GM19468 (cell line): ENCODE measurements at regions not wholly inside any gene's neighbourhood (a gene's known extent, or its start where the extent isn't known, plus 50 kb on each side); places are given as distances from the start of the nearest gene placed in this dataset.
"Not testable (repeated sequence)": the region's sequence is repeated elsewhere in the genome, so short reads cannot be mapped to it uniquely, and the experiment has no call there.

Experiments
- ATAC-seq: cut with Tn5 transposase; IDR thresholded peaks from one replicate; pipeline ENCODE4 v1.9.1; 2021; ENCODE audit warnings: mild to moderate bottlenecking, moderate library complexity, moderate number of reproducible peaks; ENCODE audit not compliant: unreplicated experiment; ENCODE audit errors: extremely low read depth

- ATAC-seq, result no peak
Measured at GRCh38 chr4:127394516-127394915, 238.2 kb upstream of the INTU start.

- ATAC-seq, result no peak
Measured at GRCh38 chr4:127400276-127400675, 232.5 kb upstream of the INTU start.

GRCh38 chr4:127400731-127401346 is 231.9 kb upstream of the INTU start:
- ATAC-seq, result peak; percentile 82

- no peak for ATAC-seq
Measured at GRCh38 chr4:127403471-127404084, 229.2 kb upstream of the INTU start.

- no peak for ATAC-seq
Measured at GRCh38 chr4:127406187-127406586, 226.6 kb upstream of the INTU start.

- not testable (repeated sequence) for ATAC-seq
Measured at GRCh38 chr4:127407572-127407971, 225.2 kb upstream of the INTU start.

GRCh38 chr4:127410201-127410600 is 222.6 kb upstream of the INTU start:
- ATAC-seq, result no peak

- ATAC-seq, result no peak
Measured at GRCh38 chr4:127410644-127411043, 222.1 kb upstream of the INTU start.

GRCh38 chr4:127414951-127415606 is 217.7 kb upstream of the INTU start:
- no peak for ATAC-seq

GRCh38 chr4:127416115-127416514 is 216.6 kb upstream of the INTU start:
- ATAC-seq, result no peak

- ATAC-seq, result no peak
Measured at GRCh38 chr4:127417885-127418535, 214.7 kb upstream of the INTU start.

- ATAC-seq, result no peak
Measured at GRCh38 chr4:127419431-127419830, 213.3 kb upstream of the INTU start.

GRCh38 chr4:127421437-127421836 is 211.3 kb upstream of the INTU start:
- ATAC-seq, result no peak

- no peak for ATAC-seq
Measured at GRCh38 chr4:127425202-127425845, 207.4 kb upstream of the INTU start.

GRCh38 chr4:127425851-127426250 is 206.9 kb upstream of the INTU start:
- no peak for ATAC-seq

- no peak for ATAC-seq
Measured at GRCh38 chr4:127441571-127441970, 191.2 kb upstream of the INTU start.

- no peak for ATAC-seq
Measured at GRCh38 chr4:127445471-127445870, 187.3 kb upstream of the INTU start.

- ATAC-seq, result no peak
Measured at GRCh38 chr4:127446427-127446885, 186.3 kb upstream of the INTU start.

- no peak for ATAC-seq
Measured at GRCh38 chr4:127448986-127449385, 183.8 kb upstream of the INTU start.

- ATAC-seq, result no peak
Measured at GRCh38 chr4:127449449-127449848, 183.3 kb upstream of the INTU start.

- no peak for ATAC-seq
Measured at GRCh38 chr4:127450276-127450675, 182.5 kb upstream of the INTU start.
